Colonic mucosa (tissue), 4 donors: ENCODE measurements at regions not wholly inside any gene's neighbourhood (a gene's known extent, or its start where the extent isn't known, plus 50 kb on each side); places are given as distances from the start of the nearest gene placed in this dataset.

Experiments used
- DNase-seq: peaks from one replicate; pipeline ENCODE4 v3.0.0-alpha.2; 2020
- H3K27ac ChIP-seq: fragments of 200-600 bp; one replicate; pipeline ENCODE4 v1.8.0; 2021
- H3K27me3 ChIP-seq: fragments of 200-600 bp; one replicate; pipeline ENCODE4 v1.8.0; 2021
- H3K36me3 ChIP-seq: fragments of 200-600 bp; one replicate; pipeline ENCODE4 v1.8.0; 2021
- H3K4me1 ChIP-seq: fragments of 200-600 bp; one replicate; pipeline ENCODE4 v1.8.0; 2021; ENCODE audit warnings: mild to moderate bottlenecking
- H3K4me3 ChIP-seq: fragments of 200-600 bp; one replicate; pipeline ENCODE4 v1.8.0; 2021
- H3K9ac ChIP-seq, 2 donors: one replicate each; pipeline ENCODE4 v1.7.0; 2013; ENCODE audit warnings: control low read depth in 2 of 2, low read depth in 2 of 2, low read length in 2 of 2
- H3K9me3 ChIP-seq: fragments of 200-600 bp; one replicate; pipeline ENCODE4 v1.8.0; 2021
- intact Hi-C: fragments of 100-400 bp; cut with DNase I; formaldehyde crosslinking; loops from one replicate; pipeline ENCODE4 v1.14.1; 2022
- TF ChIP-seq, protein P1 (sequence below): fragments of 200-600 bp; IDR thresholded peaks from one replicate; pipeline ENCODE4 v1.8.0; 2022; ENCODE audit warnings: antibody characterized with exemption, mild to moderate bottlenecking
- donor health status: healthy.
- donor health status: DM: no; HTN: no; CAD: no.
- donor health status: DM: no; HTN: no; CAD: no.

GRCh38 chr10:123427165-123427786 lies 238.9 kb upstream of the GPR26 start:
- H3K36me3 ChIP-seq = no peaks in the 10 kb centered on the region
- H3K9ac ChIP-seq = no peak overlapping the region
- intact Hi-C loops = no loop called here
- DNase-seq = no peak
- no peak overlapping the region for H3K4me3 ChIP-seq
- no peaks in the 10 kb centered on the region for H3K9me3 ChIP-seq
- TF ChIP-seq, protein P1, sequence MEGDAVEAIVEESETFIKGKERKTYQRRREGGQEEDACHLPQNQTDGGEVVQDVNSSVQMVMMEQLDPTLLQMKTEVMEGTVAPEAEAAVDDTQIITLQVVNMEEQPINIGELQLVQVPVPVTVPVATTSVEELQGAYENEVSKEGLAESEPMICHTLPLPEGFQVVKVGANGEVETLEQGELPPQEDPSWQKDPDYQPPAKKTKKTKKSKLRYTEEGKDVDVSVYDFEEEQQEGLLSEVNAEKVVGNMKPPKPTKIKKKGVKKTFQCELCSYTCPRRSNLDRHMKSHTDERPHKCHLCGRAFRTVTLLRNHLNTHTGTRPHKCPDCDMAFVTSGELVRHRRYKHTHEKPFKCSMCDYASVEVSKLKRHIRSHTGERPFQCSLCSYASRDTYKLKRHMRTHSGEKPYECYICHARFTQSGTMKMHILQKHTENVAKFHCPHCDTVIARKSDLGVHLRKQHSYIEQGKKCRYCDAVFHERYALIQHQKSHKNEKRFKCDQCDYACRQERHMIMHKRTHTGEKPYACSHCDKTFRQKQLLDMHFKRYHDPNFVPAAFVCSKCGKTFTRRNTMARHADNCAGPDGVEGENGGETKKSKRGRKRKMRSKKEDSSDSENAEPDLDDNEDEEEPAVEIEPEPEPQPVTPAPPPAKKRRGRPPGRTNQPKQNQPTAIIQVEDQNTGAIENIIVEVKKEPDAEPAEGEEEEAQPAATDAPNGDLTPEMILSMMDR = no peak
- H3K27ac ChIP-seq = no peak overlapping the region
- H3K27me3 ChIP-seq = no peaks in the 10 kb centered on the region
- H3K4me1 ChIP-seq = no peaks in the 10 kb centered on the region

DNA sequence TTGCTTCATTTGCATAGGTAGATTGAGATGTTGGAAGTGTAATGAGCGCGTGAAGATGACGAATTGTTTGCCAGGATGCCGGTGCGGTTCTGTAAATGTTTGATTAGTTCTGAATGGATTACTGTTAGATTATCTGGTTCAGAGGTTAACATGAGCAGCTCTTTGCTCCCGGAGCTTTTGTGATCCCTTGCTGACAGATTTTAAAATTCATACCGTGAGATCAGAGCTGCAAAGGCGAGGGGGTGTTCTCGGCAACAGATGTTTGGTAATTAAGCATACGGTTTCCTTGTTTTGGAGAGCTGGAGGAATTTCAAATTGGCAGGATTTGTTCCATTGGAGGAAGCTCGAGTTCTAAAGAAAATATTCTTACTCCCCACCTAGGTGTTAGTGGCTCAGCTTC lies 237.8 kb upstream of the GPR26 start:
- H3K9ac ChIP-seq = no peak overlapping the region
- intact Hi-C loops = no loop called here
- H3K4me1 ChIP-seq = no peaks in the 10 kb centered on the region
- no peak overlapping the region for H3K27ac ChIP-seq
- H3K4me3 ChIP-seq = no peak overlapping the region
- TF ChIP-seq, protein P1 = no peak
- no peaks in the 10 kb centered on the region for H3K9me3 ChIP-seq
- DNase-seq = no peak
- no peaks in the 10 kb centered on the region for H3K36me3 ChIP-seq
- H3K27me3 ChIP-seq = no peaks in the 10 kb centered on the region

- Histone ChIP-seq H3K27me3 (no peaks in the 10 kb centered on the region), H3K4me1 (no peaks in the 10 kb centered on the region), H3K9ac (no peak overlapping the region), H3K4me3 (no peak overlapping the region), H3K36me3 (no peaks in the 10 kb centered on the region), H3K9me3 (no peaks in the 10 kb centered on the region), H3K27ac (no peak overlapping the region)
- no peak for DNase-seq
- intact Hi-C loops = no loop called here
- TF ChIP-seq, protein P1 = no peak
These were observed 236.4 kb upstream of the GPR26 start for GRCh38 chr10:123429706-123430221.

DNA sequence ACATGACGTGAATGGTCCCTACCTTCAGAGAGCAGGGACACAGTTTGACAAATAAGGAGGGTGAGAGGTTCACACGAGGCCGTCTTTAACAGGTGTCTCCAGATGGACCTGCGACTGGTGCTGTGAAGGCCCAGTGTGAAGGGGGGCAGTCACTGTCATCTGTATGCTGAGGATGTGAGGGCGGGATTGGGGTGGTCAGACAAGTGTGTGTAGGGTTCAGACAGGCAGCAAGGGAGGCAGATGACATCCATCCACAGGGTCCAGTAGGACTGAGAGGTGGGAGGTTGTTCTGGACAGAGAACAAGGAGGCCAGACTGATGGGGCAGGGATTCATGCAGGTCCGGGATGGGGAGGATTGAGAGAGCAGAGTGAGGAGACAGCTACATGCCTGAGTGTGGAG lies 232.6 kb upstream of the GPR26 start:
- Histone ChIP-seq H3K36me3 (no peaks in the 10 kb centered on the region), H3K27ac (no peak overlapping the region), H3K4me3 (no peak overlapping the region), H3K9me3 (no peaks in the 10 kb centered on the region), H3K9ac (no peak overlapping the region), H3K27me3 (no peaks in the 10 kb centered on the region), H3K4me1 (no peaks in the 10 kb centered on the region)
- TF ChIP-seq, protein P1 = no peak
- no peak for DNase-seq
- intact Hi-C loops = no loop called here

DNA sequence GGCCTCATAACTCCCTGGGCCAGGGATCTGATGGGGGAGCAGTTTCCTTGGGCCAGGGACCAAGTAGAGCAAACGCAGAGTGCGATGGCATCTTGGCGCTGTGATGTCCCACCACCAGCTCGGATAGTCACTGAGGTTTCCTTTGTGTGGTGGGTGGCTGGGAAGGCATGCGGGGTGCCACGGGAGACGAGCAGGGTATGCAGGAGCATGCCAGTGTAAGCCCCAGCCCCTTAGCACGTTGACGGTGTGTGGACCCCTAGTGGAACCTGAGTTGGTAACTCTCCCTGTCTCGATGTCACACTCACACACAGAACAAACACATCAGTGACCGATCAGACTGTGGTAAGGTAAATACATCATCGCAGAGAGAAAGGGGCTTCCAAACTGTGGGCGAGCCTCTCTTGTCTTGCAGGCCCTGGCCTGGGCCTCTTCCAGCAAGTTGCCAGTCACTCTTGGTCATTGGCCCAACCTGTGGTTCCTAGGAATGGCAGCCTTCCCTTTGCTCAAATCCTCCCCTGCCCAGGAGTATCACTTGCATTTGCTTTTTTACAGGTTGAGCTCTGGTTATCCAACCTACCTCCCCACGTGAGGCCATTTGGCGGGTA lies 231.6 kb upstream of the GPR26 start:
- Histone ChIP-seq H3K4me3 (no peak overlapping the region), H3K27ac (no peak overlapping the region), H3K9me3 (no peaks in the 10 kb centered on the region), H3K36me3 (no peaks in the 10 kb centered on the region), H3K9ac (no peak overlapping the region), H3K4me1 (no peaks in the 10 kb centered on the region), H3K27me3 (no peaks in the 10 kb centered on the region)
- TF ChIP-seq, protein P1 = no peak
- no peak for DNase-seq
- intact Hi-C loops = no loop called here
